HCT116 (cell line): ENCODE measurements at regions not wholly inside any gene's neighbourhood (a gene's known extent, or its start where the extent isn't known, plus 50 kb on each side); places are given as distances from the start of the nearest gene placed in this dataset.

ENCODE experiments used
- ATAC-seq: fragments of 200-7000 bp; cut with Tn5 transposase; 2 replicates; pipeline ENCODE4 v1.9.1; 2020; ENCODE audit warnings: mild to moderate bottlenecking, moderate library complexity
- BruUV-seq: library from RNA; stranded (reverse); fragments of 400-500 nt; replicated peaks from 2 replicates; lab custom pipeline; 2021; lab: Mats Ljungman, UMichigan
- CTCF ChIA-PET: fragments of 300-600 bp; sonication (Branson Sonifier 250); formaldehyde crosslinking; loops from one replicate; lab custom pipeline; 2021; ENCODE audit warnings: antibody characterized with exemption; lab: Charles Lee
- POLR2A ChIA-PET: fragments of 300-600, 350-600 bp; sonication (Branson Sonifier 250); formaldehyde crosslinking; loops from one replicate; lab custom pipeline; 2021; ENCODE audit warnings: antibody characterized with exemption; lab: Charles Lee
- RAD21 ChIA-PET, 2 experiments: fragments of 300-600 bp; sonication (Branson Sonifier 250); formaldehyde crosslinking; loops; one replicate each; lab custom pipeline; 2023; ENCODE audit warnings: low total read pairs in 2 of 2; ENCODE audit not compliant: uncharacterized antibody in 2 of 2, unreplicated experiment in 2 of 2, low non-redundant PET in 1 of 2; lab: Charles Lee
- DNase-seq: peaks from one replicate; pipeline ENCODE4 v3.0.0-alpha.2; 2010; ENCODE audit warnings: low read depth, low spot score
- H2AFZ ChIP-seq: fragments of 200-600 bp; shearing (Covaris generic), sonication (generic); 2 replicates; pipeline ENCODE4 v1.6.1; 2017; ENCODE audit warnings: low read depth, mixed run types, mixed read lengths, antibody characterized with exemption, low read length; ENCODE audit not compliant: poor library complexity, severe bottlenecking
- H3K27ac ChIP-seq: 2 replicates; pipeline ENCODE4 v1.5.1; 2012; ENCODE audit warnings: low read depth, low read length
- H3K27me3 ChIP-seq: fragments of 200-600 bp; sonication (generic); 2 replicates; pipeline ENCODE4 v1.6.1; 2016; ENCODE audit warnings: mixed run types, low read length, mixed read lengths; ENCODE audit not compliant: insufficient read depth
- H3K36me3 ChIP-seq, 2 experiments: fragments of 200-500 bp in 1 of 2; fragments of 200-600 bp in 1 of 2; sonication (Bioruptor generic) in 1 of 2; sonication (generic) in 1 of 2; 2 replicates each; pipeline versions ENCODE4 v1.5.1 to v1.6.1; 2014 to 2016; ENCODE audit warnings: low read length in 2 of 2, inconsistent platforms in 1 of 2, mixed read lengths in 1 of 2, mixed run types in 1 of 2; ENCODE audit not compliant: insufficient read depth in 2 of 2, control insufficient read depth in 1 of 2
- H3K4me1 ChIP-seq, 2 experiments: fragments of 200-600 bp in 1 of 2; sonication (generic) in 1 of 2; 2 replicates each; pipeline versions ENCODE4 v1.5.1 to v1.6.1; 2012 to 2017; ENCODE audit warnings: low read length in 2 of 2, inconsistent platforms in 1 of 2, mild to moderate bottlenecking in 1 of 2, mixed read lengths in 1 of 2, mixed run types in 1 of 2, moderate library complexity in 1 of 2; ENCODE audit not compliant: insufficient read depth in 2 of 2, control insufficient read depth in 1 of 2
- H3K4me2 ChIP-seq: fragments of 200-600 bp; sonication (generic); 2 replicates; pipeline ENCODE4 v1.6.1; 2017; ENCODE audit warnings: mixed run types, low read length, mixed read lengths
- H3K4me3 ChIP-seq, 2 experiments: fragments of 200-600 bp in 1 of 2; sonication (generic) in 1 of 2; replicated peaks in 1 of 2; 2 replicates each; pipeline ENCODE4 v1.5.1; 2011 to 2016; ENCODE audit warnings: low read length in 2 of 2, control low read depth in 1 of 2, low read depth in 1 of 2, mild to moderate bottlenecking in 1 of 2, mixed read lengths in 1 of 2, mixed run types in 1 of 2
- H3K79me2 ChIP-seq: fragments of 200-600 bp; sonication (generic); 2 replicates; pipeline ENCODE4 v1.6.1; 2017; ENCODE audit warnings: mild to moderate bottlenecking, mixed run types, low read length, moderate library complexity, mixed read lengths; ENCODE audit not compliant: insufficient read depth
- H3K9ac ChIP-seq: fragments of 200-600 bp; sonication (generic); 2 replicates; pipeline ENCODE4 v1.6.1; 2016; ENCODE audit warnings: low read length, mixed read lengths
- H3K9me2 ChIP-seq: fragments of 200-600 bp; sonication (generic), shearing (Covaris generic); 2 replicates; pipeline ENCODE4 v1.6.1; 2017; ENCODE audit warnings: mixed run types, mild to moderate bottlenecking, moderate library complexity; ENCODE audit not compliant: insufficient read depth
- H3K9me3 ChIP-seq, 2 experiments: fragments of 200-500 bp in 1 of 2; fragments of 200-600 bp in 1 of 2; sonication (Bioruptor generic) in 1 of 2; sonication (generic) in 1 of 2; 2 replicates each; pipeline ENCODE4 v1.6.1; 2014 to 2017; ENCODE audit warnings: low read length in 2 of 2, mixed read lengths in 2 of 2, inconsistent platforms in 1 of 2, low read depth in 1 of 2, mild to moderate bottlenecking in 1 of 2, mixed run types in 1 of 2, moderate library complexity in 1 of 2; ENCODE audit not compliant: control insufficient read depth in 1 of 2, insufficient read depth in 1 of 2
- H4K20me1 ChIP-seq: fragments of 200-600 bp; sonication (generic), shearing (Covaris generic); 2 replicates; pipeline ENCODE4 v1.6.1; 2017; ENCODE audit warnings: mixed run types, mild to moderate bottlenecking, moderate library complexity; ENCODE audit not compliant: insufficient read depth
- ATF3 ChIP-seq: IDR thresholded peaks from 2 replicates; pipeline ENCODE4 v1.6.1; 2012
- CBX3 ChIP-seq: IDR thresholded peaks from 2 replicates; pipeline ENCODE4 v1.6.1; 2012; ENCODE audit warnings: low read depth
- CTCF ChIP-seq, 3 experiments: fragments of 200-600 bp in 1 of 3; sonication (generic) in 1 of 3; IDR thresholded peaks in 2 of 3; conservative IDR thresholded peaks in 1 of 3; 2 replicates each; pipeline ENCODE4 v1.5.1; 2012 to 2017; ENCODE audit warnings: low read depth in 2 of 3, low read length in 2 of 3, antibody characterized with exemption in 1 of 3, borderline replicate concordance in 1 of 3, control low read depth in 1 of 3, mild to moderate bottlenecking in 1 of 3, mixed read lengths in 1 of 3, mixed run types in 1 of 3, moderate library complexity in 1 of 3; ENCODE audit not compliant: insufficient read depth in 1 of 3
- ELF1 ChIP-seq: IDR thresholded peaks from 2 replicates; pipeline ENCODE4 v1.6.1; 2012; ENCODE audit warnings: low read depth, borderline replicate concordance
- EZH2 ChIP-seq: fragments of 200-600 bp; sonication (generic); IDR thresholded peaks from 2 replicates; pipeline ENCODE4 v1.6.1; 2017; ENCODE audit warnings: antibody characterized with exemption, mixed run types
- EZH2phosphoT487 ChIP-seq: fragments of 200-600 bp; IDR thresholded peaks from 2 replicates; pipeline ENCODE4 v1.6.1; 2018; ENCODE audit warnings: antibody characterized with exemption, borderline replicate concordance
- FOSL1 ChIP-seq: IDR thresholded peaks from 2 replicates; pipeline ENCODE4 v1.6.1; 2012; ENCODE audit warnings: low read depth
- JUND ChIP-seq: IDR thresholded peaks from 2 replicates; pipeline ENCODE4 v1.6.1; 2012
- POLR2A ChIP-seq: IDR thresholded peaks from 2 replicates; pipeline ENCODE4 v1.7.0; 2011; ENCODE audit warnings: borderline replicate concordance; ENCODE audit not compliant: insufficient read depth, insufficient read length; ENCODE audit errors: extremely low read depth
- POLR2AphosphoS5 ChIP-seq: IDR thresholded peaks from 2 replicates; pipeline ENCODE4 v1.6.1; 2011; ENCODE audit warnings: mild to moderate bottlenecking, low read depth, low read length, moderate library complexity
- RAD21 ChIP-seq: IDR thresholded peaks from 2 replicates; pipeline ENCODE4 v1.6.1; 2012; ENCODE audit warnings: low read depth, mild to moderate bottlenecking
- REST ChIP-seq: IDR thresholded peaks from 2 replicates; pipeline ENCODE4 v1.6.1; 2012; ENCODE audit warnings: low read depth
- SIN3A ChIP-seq: IDR thresholded peaks from 2 replicates; pipeline ENCODE4 v1.6.1; 2012; ENCODE audit warnings: low read depth
- SP1 ChIP-seq: IDR thresholded peaks from 2 replicates; pipeline ENCODE4 v1.6.1; 2012; ENCODE audit warnings: low read depth
- SRF ChIP-seq: IDR thresholded peaks from 2 replicates; pipeline ENCODE4 v1.6.1; 2012; ENCODE audit warnings: low read depth
- YY1 ChIP-seq: IDR thresholded peaks from 2 replicates; pipeline ENCODE4 v1.6.1; 2011; ENCODE audit warnings: low read length, low read depth, moderate library complexity, mild to moderate bottlenecking; ENCODE audit not compliant: insufficient replicate concordance; ENCODE audit errors: extremely low read depth
- ZBTB33 ChIP-seq: IDR thresholded peaks from 2 replicates; pipeline ENCODE4 v1.6.1; 2011; ENCODE audit warnings: mild to moderate bottlenecking, low read length, moderate library complexity; ENCODE audit not compliant: insufficient replicate concordance; ENCODE audit errors: extremely low read depth
- ZFX ChIP-seq: fragments of 450-650 bp; IDR thresholded peaks from 2 replicates; pipeline ENCODE4 v1.6.1; 2017
- ZNF274 ChIP-seq: fragments of 200-500 bp; sonication (Bioruptor generic); IDR thresholded peaks from 2 replicates; pipeline ENCODE4 v1.6.1; 2014; ENCODE audit warnings: mild to moderate bottlenecking, low read depth, low read length, inconsistent platforms
- intact Hi-C: fragments of 100-400 bp; cut with micrococcal nuclease; formaldehyde crosslinking; loops from 2 replicates; pipeline ENCODE4 v1.10.0; 2022
- TF ChIP-seq, protein P1 (sequence below): IDR thresholded peaks from 2 replicates; pipeline ENCODE4 v1.6.1; 2012

- BruUV-seq: no TSS peak
- DNase-seq: no peak
- Histone ChIP-seq H3K9me2 (no peaks in the 10 kb centered on the region), H3K9ac (no peak overlapping the region), H3K4me3 (no peak overlapping the region), H3K4me2 (no peak overlapping the region), H3K36me3 (no peaks in the 10 kb centered on the region), H3K4me1 (no peaks in the 10 kb centered on the region; a peak in 2 of 4 replicates), H4K20me1 (no peaks in the 10 kb centered on the region), H3K9me3 (no peaks in the 10 kb centered on the region), H2AFZ (no peak overlapping the region), H3K27me3 (no peaks in the 10 kb centered on the region), H3K27ac (no peak overlapping the region), H3K79me2 (no peaks in the 10 kb centered on the region)
- no peak for ATAC-seq
- ChIA-PET CTCF (interaction anchor here (1.2 kb wide), 1 partner anchor 463 kb away, joined by 3 read pairs; no protein-coding TSS in a partner anchor), RAD21 (no interaction called here), POLR2A (no interaction called here)
- TF ChIP-seq SIN3A (no peak), ZNF274 (no peak), RAD21 (no peak), CTCF (IDR thresholded peaks at IDR 0.05 in 2 of 3, conservative IDR thresholded peaks at IDR 0.05 in 1 of 3; ENCODE audit: borderline replicate concordance in 1 of 3, insufficient read depth in 1 of 3, low read depth in 2 of 3, low read length in 2 of 3) (no peak), FOSL1 (no peak), YY1 (no peak), SP1 (no peak), EZH2phosphoT487 (no peak), POLR2A (no peak), ZFX (no peak), ELF1 (no peak), CBX3 (no peak), ZBTB33 (no peak), REST (no peak), POLR2AphosphoS5 (no peak), SRF (no peak), JUND (no peak), ATF3 (no peak), EZH2 (no peak)
- TF ChIP-seq, protein P1, sequence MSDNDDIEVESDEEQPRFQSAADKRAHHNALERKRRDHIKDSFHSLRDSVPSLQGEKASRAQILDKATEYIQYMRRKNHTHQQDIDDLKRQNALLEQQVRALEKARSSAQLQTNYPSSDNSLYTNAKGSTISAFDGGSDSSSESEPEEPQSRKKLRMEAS: no peak
- intact Hi-C loops: no loop called here
These were observed 348.2 kb downstream of the ZSWIM6 start for GRCh38 chr5:61680247-61680646.
